ENCODE measurements at regions not wholly inside any gene's neighbourhood (a gene's known extent, or its start where the extent isn't known, plus 50 kb on each side); places are given as distances from the start of the nearest gene placed in this dataset.

DNA sequence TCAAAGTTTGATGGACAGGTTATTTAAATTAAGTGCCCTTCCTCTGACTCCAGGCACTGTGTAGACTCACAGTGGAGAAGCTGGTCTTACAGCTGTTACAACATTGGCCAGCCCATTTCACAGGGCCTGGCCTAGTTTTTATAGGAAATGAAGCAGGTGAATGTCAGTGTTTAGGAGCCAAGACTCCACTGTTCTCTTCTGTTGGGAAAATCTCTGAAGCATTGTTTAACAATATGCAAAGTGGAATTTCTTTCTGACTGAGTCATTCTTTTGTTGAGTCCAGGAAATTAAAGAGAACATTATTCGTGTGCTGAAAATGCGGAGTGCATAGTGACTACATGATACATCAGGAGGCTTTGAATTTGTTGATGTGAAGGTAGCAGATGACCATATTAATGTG, 64.7 kb downstream of the ARRDC4 start:
- no peak for DNase-seq (ENCODE audit: low spot score)

DNA sequence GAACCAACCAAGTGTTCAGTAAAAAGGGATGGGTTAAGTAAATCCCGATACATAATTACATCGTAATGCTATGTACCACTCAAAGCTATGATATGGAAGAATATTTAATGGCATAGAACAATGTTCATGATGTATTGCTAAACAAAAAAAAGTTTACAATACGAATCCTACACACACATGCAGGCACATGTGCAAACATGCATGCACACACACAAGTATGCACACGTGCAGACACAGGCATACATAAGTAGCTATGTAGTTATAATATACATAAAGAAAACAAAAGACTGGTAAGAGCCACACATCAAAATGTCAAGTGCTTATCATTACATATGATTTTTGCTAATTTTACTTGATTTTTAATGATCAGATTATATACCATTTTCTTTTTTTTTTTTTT, 74.2 kb downstream of the ARRDC4 start:
- DNase-seq (ENCODE audit: low spot score): no peak

DNA sequence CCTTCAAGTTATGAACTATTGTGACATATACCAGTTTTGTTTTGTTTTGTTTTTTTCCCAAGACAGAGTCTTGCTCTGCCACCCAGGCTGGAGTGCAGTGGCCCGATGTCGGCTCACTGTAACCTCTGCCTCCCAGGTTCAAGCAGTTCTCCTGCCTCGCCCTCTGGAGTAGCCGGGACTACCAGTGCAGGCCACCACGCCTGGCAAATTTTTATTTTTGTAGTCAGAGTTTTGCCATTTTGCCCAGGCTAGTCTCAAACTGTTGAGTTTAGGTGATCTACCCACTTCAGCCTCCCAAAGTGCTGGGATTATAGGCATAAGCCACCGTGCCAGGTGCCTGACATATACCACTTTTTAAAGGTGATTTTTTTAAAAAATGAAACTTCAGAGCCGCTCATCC, 74.6 kb downstream of the ARRDC4 start:
- DNase-seq (ENCODE audit: low spot score): no peak

DNA sequence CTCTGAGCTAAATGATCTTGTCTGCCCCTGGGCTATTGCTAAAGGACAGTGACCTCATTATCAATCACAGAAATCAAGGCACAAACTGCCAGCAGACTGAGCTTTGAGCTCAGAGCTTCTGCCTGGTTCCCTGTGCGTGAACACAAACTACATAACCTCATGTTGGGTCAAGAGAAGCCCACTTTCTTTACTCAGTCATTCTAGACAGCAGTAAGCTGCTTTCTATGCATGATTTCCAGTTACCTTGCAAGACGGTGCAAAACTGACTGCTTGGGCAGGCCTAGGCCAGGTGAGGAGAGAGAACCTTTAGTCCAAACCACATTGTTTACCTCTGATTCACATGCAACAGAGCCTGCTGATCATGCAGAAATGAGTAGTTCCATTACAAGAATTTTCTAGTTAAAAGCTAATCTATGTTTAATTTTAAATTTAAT, 75.1 kb downstream of the ARRDC4 start:
- no peak for DNase-seq (ENCODE audit: low spot score)

DNA sequence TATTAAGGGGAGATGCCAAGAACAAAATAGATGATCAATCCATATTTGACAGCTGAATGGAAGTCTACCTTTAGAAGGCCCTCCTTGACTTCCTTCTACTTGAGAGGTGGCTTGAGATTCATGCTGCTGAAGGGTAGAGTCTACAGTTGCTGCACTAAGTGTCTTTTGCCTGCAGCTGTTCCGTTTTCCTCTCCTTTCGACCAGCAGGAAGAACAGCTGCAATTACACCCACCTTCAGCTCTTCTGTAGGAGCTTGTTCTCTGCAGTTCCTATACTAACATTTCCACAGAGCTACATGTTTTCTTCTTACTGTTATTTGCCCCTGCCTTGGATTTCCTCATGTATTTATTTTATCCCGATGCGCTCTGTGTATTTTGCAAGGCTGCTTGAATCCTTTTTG, 79.1 kb downstream of the ARRDC4 start:
- no peak for DNase-seq (ENCODE audit: low spot score)

DNA sequence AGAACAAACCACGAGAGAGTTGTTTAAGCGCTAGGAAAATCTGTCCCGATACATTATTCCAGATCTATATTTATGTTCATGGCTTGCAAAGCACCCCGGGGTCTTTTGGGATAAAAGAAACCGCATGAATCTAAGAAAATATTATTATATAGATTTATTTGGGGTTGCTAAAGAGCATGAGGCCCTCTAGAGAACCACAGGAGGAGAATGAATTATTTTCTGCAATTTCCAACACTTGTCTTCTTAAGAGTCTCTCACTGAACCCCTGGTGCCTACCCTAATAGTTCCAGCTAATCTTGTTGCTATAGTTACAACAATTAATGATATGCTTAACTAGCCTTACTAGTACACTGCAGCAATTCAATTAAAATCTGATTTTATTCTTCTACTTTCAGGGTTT, 79.6 kb downstream of the ARRDC4 start:
- no peak for DNase-seq (ENCODE audit: low spot score)

DNA sequence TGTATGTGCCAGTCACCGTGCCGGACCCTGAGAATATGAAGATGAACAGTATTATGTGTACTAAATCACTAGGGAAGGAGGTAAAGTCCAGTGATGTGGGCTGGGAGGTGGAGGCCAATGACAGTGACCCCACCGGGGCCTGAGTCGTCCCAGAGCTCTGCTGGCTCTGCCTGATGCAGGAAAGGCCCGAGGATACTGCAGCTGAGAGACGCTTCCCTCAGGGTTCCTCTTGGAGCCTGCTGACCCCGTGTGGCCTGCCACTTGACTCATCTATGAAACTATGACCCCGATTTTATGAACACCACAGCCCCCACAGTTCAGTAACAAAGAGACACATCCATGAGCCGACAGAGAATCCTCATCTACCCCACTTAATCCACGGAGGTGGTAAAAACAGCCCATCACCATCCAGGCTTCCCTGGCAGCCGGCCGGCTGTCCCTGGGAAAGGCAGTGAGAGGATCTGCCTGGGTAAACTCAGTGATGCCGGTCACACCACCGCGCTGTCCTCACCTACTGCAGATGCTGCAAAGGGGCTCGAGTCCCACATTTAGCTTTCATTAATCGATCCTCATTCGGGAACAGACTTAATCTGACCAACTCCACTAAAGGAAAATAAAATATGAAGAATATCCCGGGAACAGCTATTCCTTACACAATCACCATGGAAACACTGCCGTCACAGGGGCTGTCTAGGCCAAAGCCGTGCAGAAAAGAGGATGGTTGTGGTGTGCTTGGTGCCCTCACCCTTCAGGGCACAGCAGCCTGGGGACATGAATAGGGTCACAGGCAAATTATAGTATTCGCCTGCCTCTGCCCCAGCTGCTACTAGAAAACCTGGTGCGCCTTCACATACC, 82.9 kb downstream of the ARRDC4 start:
- DNase-seq (ENCODE audit: low spot score): no peak

DNA sequence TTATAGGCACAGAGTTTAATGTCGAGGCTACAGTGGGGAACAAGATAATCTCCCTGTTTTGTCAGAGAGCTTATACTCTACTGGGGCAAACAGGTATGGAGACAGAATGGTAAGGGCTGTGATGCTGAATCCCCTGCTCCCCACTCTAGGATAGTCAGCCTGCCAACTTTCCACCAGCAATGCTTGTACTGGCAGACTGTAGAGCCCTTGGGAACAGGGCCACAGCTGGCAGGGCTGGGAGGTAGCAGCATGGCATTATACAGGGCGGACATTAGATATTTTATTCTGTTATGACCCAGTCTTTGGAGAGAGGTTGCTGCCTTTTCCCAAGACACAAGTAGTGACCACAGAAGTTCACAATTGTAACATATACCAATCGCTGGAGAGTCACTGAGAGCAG, 91.2 kb downstream of the ARRDC4 start:
- no peak for DNase-seq (ENCODE audit: low spot score)

DNA sequence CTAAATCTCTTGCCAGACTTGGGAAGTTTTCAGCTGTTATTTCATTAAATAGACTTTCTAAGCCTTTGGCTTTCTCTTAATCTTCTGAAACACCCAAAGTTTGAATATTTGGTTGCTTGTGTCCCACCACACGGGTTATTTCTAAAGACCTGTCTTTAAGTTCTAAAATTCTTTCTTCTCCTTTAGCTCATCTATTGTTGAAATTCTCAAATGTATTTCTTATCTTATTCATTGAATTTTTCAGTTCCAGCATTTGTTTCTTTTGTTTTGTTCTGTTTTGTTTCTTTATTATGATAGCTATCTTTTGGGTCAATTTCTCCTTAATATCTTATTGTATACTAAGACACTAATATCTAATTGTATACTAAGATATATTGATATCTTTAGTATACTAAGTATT, 97.0 kb downstream of the ARRDC4 start:
- no peak for DNase-seq (ENCODE audit: low spot score)

DNA sequence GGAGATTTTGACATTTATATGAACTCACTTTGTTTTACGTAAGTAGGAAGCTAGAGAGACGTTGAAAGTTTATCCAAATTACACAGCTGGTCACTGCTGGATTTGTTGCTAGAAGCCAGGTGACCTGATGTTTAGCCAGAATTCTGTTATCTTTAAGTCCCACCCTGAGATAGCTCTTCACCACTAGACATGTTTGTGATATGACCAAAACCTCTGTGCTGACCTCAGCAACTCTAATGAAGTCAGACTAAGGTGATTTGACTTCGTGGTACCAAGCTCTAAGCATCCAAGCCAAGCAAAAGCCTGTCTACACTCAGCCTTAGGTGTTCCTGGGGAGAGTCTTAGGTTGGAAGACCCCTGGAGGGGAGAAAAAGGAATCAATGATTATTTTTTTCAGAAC, 102.4 kb downstream of the ARRDC4 start:
- no peak for DNase-seq (ENCODE audit: low spot score)

DNA sequence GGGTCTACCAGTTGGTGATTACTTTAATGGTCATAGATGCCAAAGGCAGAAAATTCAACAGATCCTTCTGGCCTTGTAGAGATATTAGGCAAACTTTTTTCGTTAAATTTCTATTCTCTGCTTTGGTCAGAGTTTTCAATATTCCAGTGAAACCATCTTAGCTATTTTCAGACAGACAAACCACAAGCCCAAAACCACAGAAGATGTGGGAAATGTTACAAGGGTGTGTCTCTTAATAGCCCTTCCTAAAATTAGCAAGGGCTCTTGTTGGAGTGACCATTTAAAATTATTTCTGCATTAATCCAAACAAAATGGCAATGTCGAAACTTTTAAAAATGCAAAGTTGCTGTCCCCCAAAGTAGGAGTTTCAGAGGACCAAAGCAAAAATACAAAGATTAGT, 102.8 kb downstream of the ARRDC4 start:
- no peak for DNase-seq (ENCODE audit: low spot score)

DNA sequence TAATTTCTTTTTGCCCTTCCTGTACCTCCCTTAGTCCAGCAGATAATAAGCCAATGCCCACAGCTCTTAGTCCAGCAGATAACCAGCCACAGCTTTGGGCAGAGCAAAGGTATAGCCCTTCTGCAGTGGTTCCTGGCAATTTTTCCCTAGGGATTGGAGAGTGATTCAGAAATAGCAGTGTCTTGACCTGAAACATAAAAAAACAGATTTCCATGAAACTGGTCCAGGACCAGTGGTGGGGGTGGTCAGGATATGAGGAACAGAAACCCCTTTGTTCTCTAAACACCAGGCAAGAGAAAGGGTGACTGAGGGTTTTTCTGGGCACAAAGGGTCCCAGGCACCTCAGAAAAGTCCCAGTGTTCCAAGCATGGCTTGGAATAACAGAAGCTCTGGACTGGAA, 103.4 kb downstream of the ARRDC4 start:
- no peak for DNase-seq (ENCODE audit: low spot score)

DNA sequence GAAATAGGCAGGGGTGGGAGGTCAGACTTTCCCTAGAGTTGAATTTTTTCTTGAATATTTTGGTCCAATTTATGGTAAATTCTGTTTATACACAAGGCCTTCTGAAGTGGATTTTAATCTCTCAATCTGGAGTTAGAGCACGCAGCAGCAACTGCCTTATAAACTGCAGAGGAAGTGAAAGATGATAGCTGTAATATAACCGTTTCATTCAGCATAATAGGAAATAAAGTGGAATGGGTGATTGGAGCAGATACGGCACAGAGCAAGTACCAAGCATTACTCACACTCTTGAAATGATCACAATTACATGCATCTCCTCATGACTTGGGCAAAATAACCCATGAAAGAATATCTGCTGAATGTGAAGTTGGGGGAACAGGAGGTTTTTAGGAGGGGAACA, 106.8 kb downstream of the ARRDC4 start:
- no peak for DNase-seq (ENCODE audit: low spot score)

DNA sequence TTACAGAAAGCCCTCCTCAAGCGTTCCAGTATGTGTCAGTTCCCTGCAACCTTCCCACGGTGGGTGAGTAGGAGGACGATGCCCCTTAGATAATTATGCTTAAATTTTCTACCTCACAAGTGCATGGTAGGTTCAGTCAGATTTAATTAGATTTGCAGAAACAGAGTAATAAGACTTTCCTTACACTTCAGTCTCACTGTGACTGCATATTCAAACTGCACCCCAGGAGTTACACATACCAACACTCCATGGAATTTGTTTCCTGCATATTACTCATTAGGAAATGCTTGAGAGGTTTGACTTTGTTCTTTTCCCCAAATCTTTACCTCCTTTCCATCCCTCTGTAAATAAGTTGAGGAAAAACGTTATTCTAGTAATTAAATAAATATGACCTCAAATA, 108.8 kb downstream of the ARRDC4 start:
- no peak for DNase-seq (ENCODE audit: low spot score)

DNA sequence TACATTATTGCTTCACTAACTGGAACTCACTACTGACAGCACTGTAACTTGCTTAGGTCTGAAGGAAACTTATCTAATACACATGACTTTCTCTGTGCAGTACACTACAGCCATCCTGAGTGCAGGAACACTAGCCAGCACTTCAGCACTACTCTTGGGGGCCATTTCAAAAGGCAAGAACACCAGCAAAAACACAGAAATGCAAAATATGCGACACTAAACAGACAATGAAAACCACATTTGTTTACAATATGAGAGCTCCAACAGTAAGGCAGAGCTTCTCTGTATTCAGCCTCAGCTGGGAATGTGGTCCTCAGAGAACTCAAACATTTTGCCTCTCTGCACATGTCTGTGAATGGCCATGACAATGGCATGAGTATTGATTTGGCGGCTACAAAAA, 109.6 kb downstream of the ARRDC4 start:
- DNase-seq (ENCODE audit: low spot score): no peak

DNA sequence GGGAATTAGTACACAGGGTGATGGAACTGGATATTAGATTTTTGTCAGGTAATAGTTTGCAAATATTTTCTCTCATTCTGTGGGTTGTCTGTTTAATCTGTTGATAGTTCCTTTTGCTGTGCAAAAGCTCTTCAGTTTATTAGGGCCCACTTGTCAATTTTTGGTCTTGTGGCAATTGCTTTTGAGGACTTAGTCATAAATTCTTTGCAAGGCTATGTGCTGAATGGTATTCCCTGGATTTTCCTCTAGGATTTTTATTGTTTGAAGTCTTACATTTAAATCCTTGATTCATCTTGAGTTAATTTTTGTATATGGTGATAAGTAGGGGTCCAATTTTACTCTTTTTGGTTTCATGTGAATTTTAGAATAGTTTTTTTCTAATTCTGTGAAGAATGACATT, 111.3 kb downstream of the ARRDC4 start:
- no peak for DNase-seq (ENCODE audit: low spot score)

DNA sequence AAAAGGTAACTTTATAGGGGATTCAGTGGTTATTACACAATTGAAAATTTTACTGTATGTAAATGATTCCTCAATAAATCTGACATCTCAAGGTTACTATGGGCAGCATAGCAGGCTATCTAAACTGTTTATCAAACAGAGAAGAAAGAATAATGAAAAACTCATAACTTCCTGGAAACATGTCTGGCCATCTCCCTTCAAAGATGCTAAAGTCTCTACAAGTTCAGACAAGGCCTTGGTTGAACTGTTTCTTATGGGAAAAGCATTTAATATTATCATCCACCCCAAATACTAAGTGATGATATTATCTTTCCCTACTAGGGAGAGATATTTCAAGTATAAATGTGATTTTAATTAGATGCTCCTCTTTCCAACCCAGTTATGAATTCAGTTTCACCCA, 114.9 kb downstream of the ARRDC4 start:
- no peak for DNase-seq (ENCODE audit: low spot score)

DNA sequence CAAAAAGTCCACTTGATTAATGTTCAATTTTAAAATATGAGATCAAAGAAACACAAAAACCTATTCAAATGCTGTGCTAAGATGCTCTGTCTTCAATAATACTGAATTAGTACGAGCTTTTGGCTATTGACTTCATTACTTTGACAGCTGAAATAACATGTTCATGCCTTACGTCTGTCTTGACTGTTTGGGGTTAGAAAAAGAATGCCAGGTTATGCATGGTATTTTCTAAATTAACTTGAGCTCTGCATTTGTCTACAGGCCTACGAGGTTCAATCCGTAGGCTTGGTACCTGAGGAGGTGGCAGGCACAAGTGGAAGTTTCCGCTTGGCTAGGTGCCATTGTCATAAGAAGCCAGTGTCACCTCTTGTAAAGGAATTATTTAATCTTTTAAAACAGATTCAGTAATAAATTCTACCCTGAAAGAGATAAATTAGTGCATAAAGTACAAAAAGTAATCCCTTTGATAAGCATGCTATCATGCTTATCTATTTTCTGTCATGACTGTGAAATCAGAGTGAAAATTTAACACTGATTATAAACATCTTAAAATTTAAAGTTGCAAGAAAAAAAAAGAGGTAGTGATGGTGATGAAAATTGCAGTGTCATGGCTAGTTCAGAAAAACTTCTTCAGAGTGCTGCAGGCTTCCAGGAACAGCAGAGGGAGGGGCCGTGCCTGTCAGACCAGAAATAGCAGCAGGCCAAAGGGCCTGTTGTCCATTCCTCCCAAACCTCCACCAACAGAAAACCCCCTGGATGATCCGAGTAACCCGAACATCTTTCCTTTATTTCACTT, 115.7 kb downstream of the ARRDC4 start:
- no peak for DNase-seq (ENCODE audit: low spot score)

DNA sequence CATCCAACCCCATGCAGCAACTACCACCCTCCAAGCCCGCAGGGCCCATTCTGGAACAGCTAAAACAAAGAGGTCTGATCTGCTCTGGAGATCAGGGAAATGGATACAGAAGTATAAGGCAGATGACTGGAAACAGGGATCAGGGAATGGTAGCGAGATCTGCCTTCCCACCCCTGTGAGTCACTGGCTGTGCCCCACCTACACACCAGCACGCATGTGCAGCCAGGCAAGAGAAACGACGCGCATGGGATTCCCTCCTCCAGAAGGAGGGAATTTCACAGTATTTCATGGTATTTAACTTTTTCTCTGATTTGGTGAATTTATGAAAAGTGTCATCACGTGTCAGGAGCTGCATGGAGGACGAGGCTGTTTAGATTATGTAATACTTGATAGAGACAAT, 116.7 kb downstream of the ARRDC4 start:
- DNase-seq (ENCODE audit: low spot score): no peak

DNA sequence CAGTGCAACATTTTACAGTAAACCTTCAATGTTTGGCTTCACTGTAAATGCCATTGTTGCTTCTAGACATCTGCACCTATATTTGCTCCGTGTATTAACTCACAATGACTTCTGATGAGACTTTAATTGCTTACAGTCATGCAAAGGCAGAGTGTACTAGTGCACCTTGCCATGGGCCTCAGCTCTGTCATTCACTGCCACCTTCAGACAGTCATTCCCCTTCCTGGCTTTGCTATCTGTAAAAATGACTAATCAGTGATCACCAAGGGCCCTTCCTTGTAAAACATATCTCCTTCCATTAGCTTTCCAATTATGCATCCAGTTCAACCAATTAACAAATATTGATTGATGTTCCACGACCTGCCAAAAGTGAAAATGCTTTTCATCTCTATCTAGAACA, 120.3 kb downstream of the ARRDC4 start:
- DNase-seq (ENCODE audit: low spot score): no peak

DNA sequence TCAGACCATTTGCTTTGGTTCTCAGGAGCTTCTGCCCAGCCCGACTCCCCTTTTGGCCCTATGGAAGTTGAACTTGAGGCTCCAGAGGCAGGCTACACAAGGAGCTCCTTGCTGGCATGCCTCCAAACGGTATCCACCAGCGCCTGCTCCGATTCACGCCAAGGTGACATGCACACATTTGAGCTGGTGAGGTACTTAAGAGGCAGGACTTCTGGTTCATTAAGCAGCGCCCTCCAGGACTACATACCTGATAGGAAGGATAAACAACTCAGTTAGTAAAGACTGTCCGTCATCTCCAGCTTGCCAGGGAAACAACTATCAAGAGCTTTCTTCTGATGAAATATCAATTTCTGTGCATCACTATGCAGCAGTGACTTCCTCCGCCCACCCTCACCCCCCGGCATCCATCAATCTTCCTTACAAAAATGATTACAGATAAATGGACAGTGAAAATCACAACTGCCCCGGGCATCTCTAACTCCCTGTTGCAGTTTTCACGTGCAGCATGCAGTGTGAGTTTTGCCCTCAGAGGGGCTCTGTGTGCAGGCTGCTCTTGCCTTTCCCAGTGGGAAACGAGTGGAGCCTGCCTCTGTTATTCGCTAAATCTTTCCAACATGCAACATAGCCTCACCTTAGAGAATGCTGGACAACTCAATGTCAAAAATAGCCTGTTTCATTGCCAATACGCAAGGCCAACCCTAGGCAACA, 122.9 kb downstream of the ARRDC4 start:
- no peak for DNase-seq (ENCODE audit: low spot score)

DNA sequence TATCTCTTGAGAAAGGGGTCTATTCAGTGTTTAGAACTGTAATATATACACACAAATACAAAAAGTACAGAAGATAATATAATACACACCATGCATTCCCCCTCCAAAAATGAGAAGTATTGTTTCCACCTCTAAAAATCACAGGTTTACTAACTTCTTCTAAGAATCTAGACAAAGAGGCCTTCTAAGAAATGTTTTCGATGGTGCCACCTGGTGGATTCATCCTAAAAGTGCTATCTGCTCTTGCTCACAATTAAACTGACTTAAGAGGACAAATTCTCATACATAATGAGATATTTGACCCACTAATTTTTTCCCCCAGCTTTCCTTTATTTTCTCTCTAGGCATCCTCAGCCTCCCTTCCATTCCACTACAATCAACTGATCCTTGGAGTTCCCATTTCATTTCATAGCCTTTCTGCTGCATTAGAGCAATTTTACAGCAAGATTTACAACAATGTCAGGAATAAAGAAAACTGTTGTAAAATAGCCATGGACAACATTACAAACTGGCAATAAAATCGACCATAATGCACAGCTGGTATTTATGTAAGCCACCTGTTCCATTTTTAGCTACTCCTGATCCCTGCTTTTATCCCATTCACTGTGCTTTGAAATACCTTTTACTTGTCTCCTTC, 124.6 kb downstream of the ARRDC4 start:
- peak; percentile 45 for DNase-seq (ENCODE audit: low spot score)

Data from activated CD4-positive, alpha-beta T cell treated with anti-CD3 and anti-CD28 coated beads, Interleukin-2, Interleukin-4, amounts not matched to agents 100 ng/mL and 50 ng/mL, durations not matched to agents 16 hours and 8 hours (primary cell).